IMR-90 (cell line): ENCODE measurements at regions not wholly inside any gene's neighbourhood (a gene's known extent, or its start where the extent isn't known, plus 50 kb on each side); places are given as distances from the start of the nearest gene placed in this dataset.

Experiments used
- ATAC-seq: fragments of 200-7000 bp; cut with Tn5 transposase; 2 replicates; pipeline ENCODE4 v1.9.1; 2020; ENCODE audit warnings: low read depth, mild to moderate bottlenecking, moderate library complexity
- BruUV-seq: library from RNA; stranded (reverse); fragments of 400-500 nt; replicated peaks from 2 replicates; lab custom pipeline; 2021; lab: Mats Ljungman, UMichigan
- CTCF ChIA-PET: fragments of 300-600 bp; formaldehyde crosslinking; extraction: SDS; loops from one replicate; lab custom pipeline; 2021; ENCODE audit warnings: antibody characterized with exemption; lab: Yijun Ruan, JAX
- POLR2A ChIA-PET: fragments of 300-600 bp; sonication (Branson Sonifier 250); formaldehyde crosslinking; loops from one replicate; lab custom pipeline; 2022; ENCODE audit warnings: antibody characterized with exemption; ENCODE audit not compliant: unreplicated experiment; lab: Charles Lee
- DNase-seq: peaks from one replicate; pipeline ENCODE4 v3.0.0; 2013
- H2AFZ ChIP-seq: replicated peaks from 2 replicates; pipeline ENCODE3; 2013; ENCODE audit warnings: low read length, mild to moderate bottlenecking; ENCODE audit not compliant: poor library complexity
- H2AK5ac ChIP-seq: 2 replicates; pipeline ENCODE4 v1.6.1; 2013; ENCODE audit warnings: low read depth, low read length, inconsistent platforms
- H2AK9ac ChIP-seq: replicated peaks from 2 replicates; pipeline ENCODE3; 2013; ENCODE audit warnings: mild to moderate bottlenecking, low read depth, low read length, moderate library complexity; ENCODE audit not compliant: poor library complexity
- H2BK120ac ChIP-seq: 2 replicates; pipeline ENCODE4 v1.6.1; 2013; ENCODE audit warnings: low read depth, low read length, inconsistent platforms
- H2BK15ac ChIP-seq: 3 replicates; pipeline ENCODE4 v1.6.1; 2013; ENCODE audit warnings: low read depth, low read length, inconsistent platforms
- H2BK20ac ChIP-seq: 2 replicates; pipeline ENCODE4 v1.6.1; 2013; ENCODE audit warnings: low read depth, mild to moderate bottlenecking, inconsistent platforms, low read length, moderate library complexity
- H2BK5ac ChIP-seq: 2 replicates; pipeline ENCODE4 v1.6.1; 2013; ENCODE audit warnings: mild to moderate bottlenecking, low read depth, low read length, inconsistent platforms; ENCODE audit not compliant: poor library complexity, severe bottlenecking
- H3K14ac ChIP-seq: replicated peaks from 2 replicates; pipeline ENCODE4 v1.6.1; 2013; ENCODE audit warnings: low read depth, low read length, inconsistent platforms
- H3K18ac ChIP-seq: 2 replicates; pipeline ENCODE4 v1.6.1; 2013; ENCODE audit warnings: low read depth, low read length, control low read depth
- H3K23ac ChIP-seq: 2 replicates; pipeline ENCODE4 v1.6.1; 2013; ENCODE audit warnings: low read depth, low read length, inconsistent platforms
- H3K27ac ChIP-seq: 2 replicates; pipeline ENCODE4 v1.5.1; 2013; ENCODE audit warnings: mild to moderate bottlenecking, control low read depth, low read length; ENCODE audit not compliant: insufficient read depth
- H3K27me3 ChIP-seq: 2 replicates; pipeline ENCODE4 v1.6.1; 2013; ENCODE audit warnings: low read length; ENCODE audit not compliant: control insufficient read depth, insufficient read depth
- H3K36me3 ChIP-seq: 2 replicates; pipeline ENCODE4 v1.6.1; 2013; ENCODE audit warnings: low read length, mixed read lengths; ENCODE audit not compliant: control insufficient read depth, insufficient read depth
- H3K4ac ChIP-seq: 2 replicates; pipeline ENCODE4 v1.6.1; 2013; ENCODE audit warnings: low read depth, low read length, inconsistent platforms
- H3K4me1 ChIP-seq: 2 replicates; pipeline ENCODE4 v1.6.1; 2013; ENCODE audit warnings: low read length, mixed read lengths; ENCODE audit not compliant: control insufficient read depth, insufficient read depth
- H3K4me2 ChIP-seq: 2 replicates; pipeline ENCODE4 v1.6.1; 2013; ENCODE audit warnings: low read depth, mild to moderate bottlenecking, control low read depth, low read length, moderate library complexity
- H3K4me3 ChIP-seq: 2 replicates; pipeline ENCODE4 v1.5.1; 2013; ENCODE audit warnings: low read depth, mild to moderate bottlenecking, control low read depth, low read length, moderate library complexity; ENCODE audit not compliant: insufficient read depth
- H3K56ac ChIP-seq: 2 replicates; pipeline ENCODE4 v1.6.1; 2013; ENCODE audit warnings: low read length, inconsistent platforms; ENCODE audit not compliant: insufficient read depth; ENCODE audit errors: extremely low read depth
- H3K79me1 ChIP-seq, 2 experiments: 2 replicates each; pipeline ENCODE4 v1.6.1; 2013; ENCODE audit warnings: low read length in 2 of 2, inconsistent platforms in 1 of 2, low read depth in 1 of 2
- H3K9ac ChIP-seq: 2 replicates; pipeline ENCODE4 v1.6.1; 2013; ENCODE audit warnings: low read depth, low read length, control low read depth
- H3K9me1 ChIP-seq: 2 replicates; pipeline ENCODE4 v1.6.1; 2013; ENCODE audit warnings: low read length, inconsistent platforms; ENCODE audit not compliant: insufficient read depth
- H3K9me3 ChIP-seq: 2 replicates; pipeline ENCODE4 v1.6.1; 2013; ENCODE audit warnings: low read length; ENCODE audit not compliant: control insufficient read depth, insufficient read depth
- H4K20me1 ChIP-seq: 2 replicates; pipeline ENCODE4 v1.6.1; 2013; ENCODE audit warnings: low read length, inconsistent platforms; ENCODE audit not compliant: insufficient read depth
- H4K5ac ChIP-seq: 2 replicates; pipeline ENCODE4 v1.6.1; 2013; ENCODE audit warnings: mild to moderate bottlenecking, low read depth, low read length, control low read depth
- H4K8ac ChIP-seq, 2 experiments: 2 replicates each; pipeline ENCODE4 v1.6.1; 2013; ENCODE audit warnings: low read depth in 2 of 2, low read length in 2 of 2, control low read depth in 1 of 2, inconsistent platforms in 1 of 2
- H4K91ac ChIP-seq: 2 replicates; pipeline ENCODE4 v1.6.1; 2013; ENCODE audit warnings: low read depth, low read length, inconsistent platforms; ENCODE audit not compliant: insufficient read depth
- BHLHE40 ChIP-seq: fragments of 150-350 bp; IDR thresholded peaks from 2 replicates; pipeline ENCODE4 v1.6.1; 2016; ENCODE audit warnings: mild to moderate bottlenecking, low read depth, low read length
- CHD1 ChIP-seq: IDR thresholded peaks from 2 replicates; pipeline ENCODE4 v1.6.1; 2012; ENCODE audit warnings: low read depth, low read length, improper control_type of control experiment
- FOS ChIP-seq: fragments of 150-350 bp; IDR thresholded peaks from 2 replicates; pipeline ENCODE4 v1.6.1; 2016; ENCODE audit warnings: low read depth, low read length
- MAFK ChIP-seq: IDR thresholded peaks from 2 replicates; pipeline ENCODE4 v1.6.1; 2012; ENCODE audit warnings: low read depth, low read length, improper control_type of control experiment
- MXI1 ChIP-seq: IDR thresholded peaks from 2 replicates; pipeline ENCODE4 v1.6.1; 2012; ENCODE audit warnings: low read depth, mild to moderate bottlenecking, low read length, moderate library complexity, borderline replicate concordance
- NFE2L2 ChIP-seq: fragments of 150-350 bp; IDR thresholded peaks from 2 replicates; pipeline ENCODE4 v1.6.1; 2016; ENCODE audit warnings: low read depth, mild to moderate bottlenecking, low read length
- POLR2A ChIP-seq: IDR thresholded peaks from 2 replicates; pipeline ENCODE4 v1.6.1; 2012; ENCODE audit warnings: mild to moderate bottlenecking, low read depth, low read length
- RAD21 ChIP-seq: IDR thresholded peaks from 2 replicates; pipeline ENCODE4 v1.6.1; 2012; ENCODE audit warnings: low read length, improper control_type of control experiment
- RCOR1 ChIP-seq: IDR thresholded peaks from 2 replicates; pipeline ENCODE4 v1.6.1; 2012; ENCODE audit warnings: mild to moderate bottlenecking, low read length, improper control_type of control experiment; ENCODE audit not compliant: insufficient replicate concordance
- RFX5 ChIP-seq: IDR thresholded peaks from 2 replicates; pipeline ENCODE4 v1.8.0; 2012; ENCODE audit warnings: low read depth, mild to moderate bottlenecking, low read length, moderate library complexity
- SMC3 ChIP-seq: fragments of 150-350 bp; IDR thresholded peaks from 2 replicates; pipeline ENCODE4 v1.6.1; 2016; ENCODE audit warnings: low read depth, mild to moderate bottlenecking, antibody characterized with exemption, low read length, moderate library complexity
- USF2 ChIP-seq: fragments of 150-350 bp; IDR thresholded peaks from 2 replicates; pipeline ENCODE4 v1.6.1; 2017; ENCODE audit warnings: mild to moderate bottlenecking, antibody characterized with exemption, low read length, low read depth
- WGBS, 2 experiments: methylation state at CpG; one replicate each; pipeline versions ENCODE4 v1.1.5 to v1.1.7; 2013; ENCODE audit warnings: missing lambda C conversion rate in 2 of 2; ENCODE audit not compliant: insufficient read length in 1 of 2; ENCODE audit errors: extremely low coverage in 2 of 2; 5-methylcytosine and 5-hydroxymethylcytosine counted together
- dilution Hi-C: fragments of 300-500 bp; cut with HindIII; formaldehyde crosslinking; loops from one replicate; pipeline ENCODE4 v1.14.3; 2018; ENCODE audit warnings: low sequenced_read_pairs; ENCODE audit not compliant: unreplicated experiment
- in situ Hi-C: fragments of 300-500 bp; cut with MboI; formaldehyde crosslinking; loops from 3 replicates; pipeline ENCODE4 v1.14.3; 2019; ENCODE audit warnings: low sequenced_read_pairs, inconsistent platforms, mixed read lengths
- intact Hi-C: fragments of 100-400 bp; cut with micrococcal nuclease; formaldehyde crosslinking; loops from 2 replicates; pipeline ENCODE4 v1.10.0; 2022

- no peak overlapping the region for H3K4me3 ChIP-seq
- no peak overlapping the region for H2BK5ac ChIP-seq
- TF ChIP-seq RAD21 (no peak), RFX5 (no peak), SMC3 (no peak), BHLHE40 (no peak), MXI1 (no peak), USF2 (no peak), MAFK (no peak), FOS (no peak), CHD1 (no peak), NFE2L2 (no peak), RCOR1 (no peak), POLR2A (no peak)
- H3K56ac ChIP-seq, result no peak overlapping the region
- H3K4ac ChIP-seq, result no peak overlapping the region
- no peak overlapping the region for H4K5ac ChIP-seq
- H2AK9ac ChIP-seq, result no peak overlapping the region
- no peak overlapping the region for H2BK20ac ChIP-seq
- ChIA-PET CTCF (no interaction called here), POLR2A (no interaction called here)
- dilution Hi-C loops, result no loop called here
- WGBS, 2 experiments, result no CpG with 5 or more reads among the region's 5 CpGs
- no TSS peak for BruUV-seq
- in situ Hi-C loops, result no loop called here
- no peak overlapping the region for H2AFZ ChIP-seq
- H3K27ac ChIP-seq, result no peak overlapping the region
- peaks cover 27% of the 10 kb centered on the region for H3K9me3 ChIP-seq
- no peak overlapping the region for H3K23ac ChIP-seq
- no peak overlapping the region for H4K91ac ChIP-seq
- H3K4me1 ChIP-seq, result no peaks in the 10 kb centered on the region
- H4K20me1 ChIP-seq, result no peaks in the 10 kb centered on the region
- no peak overlapping the region for H2BK15ac ChIP-seq
- H3K27me3 ChIP-seq, result no peaks in the 10 kb centered on the region
- DNase-seq (no peak), ATAC-seq (no peak)
- no peaks in the 10 kb centered on the region for H3K9me1 ChIP-seq
- no peak overlapping the region for H3K9ac ChIP-seq
- no peaks in the 10 kb centered on the region for H3K79me1 ChIP-seq
- intact Hi-C loops, result no loop called here
- no peak overlapping the region for H2AK5ac ChIP-seq
- H3K18ac ChIP-seq, result no peak overlapping the region
- H2BK120ac ChIP-seq, result no peak overlapping the region
- no peaks in the 10 kb centered on the region for H3K36me3 ChIP-seq
- no peak overlapping the region for H3K14ac ChIP-seq
- no peak overlapping the region for H4K8ac ChIP-seq
- no peak overlapping the region for H3K4me2 ChIP-seq
These were observed 406.5 kb upstream of the B3GAT1 start for GRCh38 chr11:134818516-134818915.
